DMS153 treated with DMSO at 0.1 percent for 48 hours (cell line): ENCODE measurements at regions not wholly inside any gene's neighbourhood (a gene's known extent, or its start where the extent isn't known, plus 50 kb on each side); places are given as distances from the start of the nearest gene placed in this dataset.

ENCODE experiments used
- DNase-seq: peaks from one replicate; lab custom pipeline; 2025; ENCODE audit not compliant: unreplicated experiment; lab: John Stamatoyannopoulos, UW

GRCh38 chr6:170100046-170100445 is 190.8 kb downstream of the DLL1 start:
- no peak for DNase-seq

GRCh38 chr6:170099387-170099786 is 191.5 kb downstream of the DLL1 start:
- DNase-seq = no peak

- no peak for DNase-seq
Observed at GRCh38 chr6:170098428-170099170, 192.3 kb downstream of the DLL1 start.

- DNase-seq = no peak
Observed at GRCh38 chr6:170097505-170098427, 193.1 kb downstream of the DLL1 start.

GRCh38 chr6:170096803-170097504 is 193.9 kb downstream of the DLL1 start:
- no peak for DNase-seq

GRCh38 chr6:170096191-170096802 is 194.6 kb downstream of the DLL1 start:
- DNase-seq = no peak

GRCh38 chr6:170095273-170095981 is 195.5 kb downstream of the DLL1 start:
- DNase-seq = no peak

GRCh38 chr6:170094686-170095272 is 196.1 kb downstream of the DLL1 start:
- DNase-seq = no peak

GRCh38 chr6:170093658-170094596 is 197.0 kb downstream of the DLL1 start:
- DNase-seq = no peak

GRCh38 chr6:170093276-170093657 is 197.6 kb downstream of the DLL1 start:
- DNase-seq = no peak

GRCh38 chr6:170092826-170093225 is 198.1 kb downstream of the DLL1 start:
- DNase-seq = no peak

- no peak for DNase-seq
Observed at GRCh38 chr6:170091639-170092579, 199.0 kb downstream of the DLL1 start.

- DNase-seq = no peak
Observed at GRCh38 chr6:170091000-170091638, 199.8 kb downstream of the DLL1 start.

- no peak for DNase-seq
Observed at GRCh38 chr6:170090561-170090960, 200.3 kb downstream of the DLL1 start.

GRCh38 chr6:170089963-170090362 is 200.9 kb downstream of the DLL1 start:
- DNase-seq = no peak

GRCh38 chr6:170088582-170088955 is 202.3 kb downstream of the DLL1 start:
- DNase-seq = no peak

- no peak for DNase-seq
Observed at GRCh38 chr6:170087941-170088581, 202.8 kb downstream of the DLL1 start.
